ENCODE measurements at regions not wholly inside any gene's neighbourhood (a gene's known extent, or its start where the extent isn't known, plus 50 kb on each side); places are given as distances from the start of the nearest gene placed in this dataset.
"Not testable (repeated sequence)": the region's sequence is repeated elsewhere in the genome, so short reads cannot be mapped to it uniquely, and the experiment has no call there.

- no peak overlapping the region for H3K4me3 ChIP-seq
- H3K9me3 ChIP-seq: no peaks in the 10 kb centered on the region
- no peaks in the 10 kb centered on the region for H3K36me3 ChIP-seq
- H3K27me3 ChIP-seq: no peaks in the 10 kb centered on the region
- DNase-seq: no peak
These were observed 191.3 kb upstream of the KCNJ3 start for GRCh38 chr2:154507186-154507585.

GRCh38 chr2:154518872-154519271, 179.6 kb upstream of the KCNJ3 start:
- Histone ChIP-seq H3K36me3 (no peaks in the 10 kb centered on the region), H3K27me3 (no peaks in the 10 kb centered on the region), H3K9me3 (no peaks in the 10 kb centered on the region), H3K4me3 (no peak overlapping the region)
- no peak for DNase-seq

- not testable (repeated sequence) for H3K4me3 ChIP-seq, DNase-seq, H3K27me3 ChIP-seq, H3K9me3 ChIP-seq, H3K36me3 ChIP-seq
These were observed 177.5 kb upstream of the KCNJ3 start for GRCh38 chr2:154520951-154521350.

- no peak for DNase-seq
- H3K9me3 ChIP-seq: no peaks in the 10 kb centered on the region; the same call in 1 of the 2 replicates
- peaks cover 2% of the 10 kb centered on the region; the same call in 1 of the 2 replicates for H3K27me3 ChIP-seq
- H3K36me3 ChIP-seq: no peaks in the 10 kb centered on the region
- no peak overlapping the region for H3K4me3 ChIP-seq
These were observed 172.3 kb upstream of the KCNJ3 start for GRCh38 chr2:154526234-154526633.

- H3K36me3 ChIP-seq: no peaks in the 10 kb centered on the region
- no peak overlapping the region for H3K4me3 ChIP-seq
- no peak for DNase-seq
- H3K9me3 ChIP-seq: no peaks in the 10 kb centered on the region; the same call in 1 of the 2 replicates
- H3K27me3 ChIP-seq: peaks cover 2% of the 10 kb centered on the region; the same call in 1 of the 2 replicates
These were observed 170.5 kb upstream of the KCNJ3 start for GRCh38 chr2:154527962-154528361.

GRCh38 chr2:154532004-154532403, 166.5 kb upstream of the KCNJ3 start:
- DNase-seq: no peak
- Histone ChIP-seq H3K36me3 (no peaks in the 10 kb centered on the region), H3K9me3 (no peaks in the 10 kb centered on the region), H3K27me3 (peaks cover 2% of the 10 kb centered on the region; the same call in 1 of the 2 replicates), H3K4me3 (no peak overlapping the region)

- Histone ChIP-seq H3K9me3 (no peaks in the 10 kb centered on the region), H3K36me3 (no peaks in the 10 kb centered on the region), H3K4me3 (no peak overlapping the region), H3K27me3 (peaks cover 2% of the 10 kb centered on the region; the same call in 1 of the 2 replicates)
- DNase-seq: no peak
These were observed 165.7 kb upstream of the KCNJ3 start for GRCh38 chr2:154532763-154533162.

- no peak overlapping the region for H3K4me3 ChIP-seq
- H3K9me3 ChIP-seq: no peaks in the 10 kb centered on the region
- H3K27me3 ChIP-seq: peaks cover 2% of the 10 kb centered on the region; the same call in 1 of the 2 replicates
- H3K36me3 ChIP-seq: no peaks in the 10 kb centered on the region
- DNase-seq: no peak
These were observed 165.1 kb upstream of the KCNJ3 start for GRCh38 chr2:154533300-154533940.

GRCh38 chr2:154537024-154537423, 161.5 kb upstream of the KCNJ3 start:
- Histone ChIP-seq H3K4me3 (no peak overlapping the region), H3K27me3 (no peaks in the 10 kb centered on the region), H3K9me3 (no peaks in the 10 kb centered on the region), H3K36me3 (no peaks in the 10 kb centered on the region)
- DNase-seq: no peak

GRCh38 chr2:154537843-154538450, 160.5 kb upstream of the KCNJ3 start:
- Histone ChIP-seq H3K4me3 (no peak overlapping the region), H3K36me3 (no peaks in the 10 kb centered on the region), H3K9me3 (no peaks in the 10 kb centered on the region), H3K27me3 (no peaks in the 10 kb centered on the region)
- no peak for DNase-seq

GRCh38 chr2:154546341-154546740, 152.2 kb upstream of the KCNJ3 start:
- Histone ChIP-seq H3K36me3 (no peaks in the 10 kb centered on the region), H3K4me3 (no peak overlapping the region), H3K9me3 (no peaks in the 10 kb centered on the region), H3K27me3 (no peaks in the 10 kb centered on the region)
- no peak for DNase-seq

- DNase-seq: no peak
- Histone ChIP-seq H3K36me3 (no peaks in the 10 kb centered on the region), H3K4me3 (no peak overlapping the region), H3K9me3 (no peaks in the 10 kb centered on the region), H3K27me3 (no peaks in the 10 kb centered on the region)
These were observed 148.6 kb upstream of the KCNJ3 start for GRCh38 chr2:154549869-154550268.

- no peaks in the 10 kb centered on the region for H3K27me3 ChIP-seq
- DNase-seq: no peak
- H3K9me3 ChIP-seq: no peaks in the 10 kb centered on the region
- H3K36me3 ChIP-seq: no peaks in the 10 kb centered on the region
- no peak overlapping the region for H3K4me3 ChIP-seq
These were observed 146.8 kb upstream of the KCNJ3 start for GRCh38 chr2:154551649-154552048.

GRCh38 chr2:154554046-154554445, 144.4 kb upstream of the KCNJ3 start:
- Histone ChIP-seq H3K4me3 (no peak overlapping the region), H3K9me3 (no peaks in the 10 kb centered on the region), H3K36me3 (no peaks in the 10 kb centered on the region), H3K27me3 (no peaks in the 10 kb centered on the region)
- no peak for DNase-seq

- no peak overlapping the region for H3K4me3 ChIP-seq
- no peaks in the 10 kb centered on the region for H3K9me3 ChIP-seq
- H3K36me3 ChIP-seq: no peaks in the 10 kb centered on the region
- no peak for DNase-seq
- H3K27me3 ChIP-seq: no peaks in the 10 kb centered on the region
These were observed 142.8 kb upstream of the KCNJ3 start for GRCh38 chr2:154555710-154556109.

- Histone ChIP-seq H3K9me3 (no peaks in the 10 kb centered on the region), H3K4me3 (no peak overlapping the region), H3K36me3 (no peaks in the 10 kb centered on the region), H3K27me3 (no peaks in the 10 kb centered on the region)
- no peak for DNase-seq
These were observed 142.3 kb upstream of the KCNJ3 start for GRCh38 chr2:154556146-154556545.

GRCh38 chr2:154556607-154557006, 141.9 kb upstream of the KCNJ3 start:
- no peaks in the 10 kb centered on the region for H3K9me3 ChIP-seq
- no peaks in the 10 kb centered on the region for H3K27me3 ChIP-seq
- H3K4me3 ChIP-seq: no peak overlapping the region
- H3K36me3 ChIP-seq: no peaks in the 10 kb centered on the region
- DNase-seq: no peak

- DNase-seq: no peak
- no peaks in the 10 kb centered on the region for H3K27me3 ChIP-seq
- no peak overlapping the region for H3K4me3 ChIP-seq
- no peaks in the 10 kb centered on the region for H3K36me3 ChIP-seq
- no peaks in the 10 kb centered on the region for H3K9me3 ChIP-seq
These were observed 140.6 kb upstream of the KCNJ3 start for GRCh38 chr2:154557906-154558305.
